Stromal cell of bone marrow (primary cell): ENCODE measurements at regions not wholly inside any gene's neighbourhood (a gene's known extent, or its start where the extent isn't known, plus 50 kb on each side); places are given as distances from the start of the nearest gene placed in this dataset.
"Not testable (repeated sequence)": the region's sequence is repeated elsewhere in the genome, so short reads cannot be mapped to it uniquely, and the experiment has no call there.

Experiments
- DNase-seq: peaks from one replicate; pipeline ENCODE4 v3.0.0-alpha.2; 2012; ENCODE audit warnings: low read depth

GRCh38 chr4:15162465-15163283 is 160.4 kb downstream of the CPEB2 start:
- peak; percentile 43 for DNase-seq

DNA sequence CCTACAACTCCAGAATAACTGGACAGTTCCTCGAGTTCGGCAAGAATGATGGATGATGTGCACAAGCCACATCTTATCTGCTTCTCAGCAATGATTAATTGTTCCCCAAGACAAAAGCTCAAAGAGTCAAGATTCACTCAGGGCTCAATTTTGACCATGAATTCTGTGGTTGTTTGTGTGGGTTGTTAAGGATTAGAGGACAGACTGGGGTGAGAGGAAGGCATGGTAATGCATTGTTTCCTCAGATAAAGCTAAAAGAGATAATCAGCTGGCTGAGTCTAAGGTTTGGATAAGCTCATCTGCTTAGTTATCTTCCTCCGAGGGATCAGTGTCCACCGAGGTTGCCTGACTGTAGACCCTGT is 161.0 kb downstream of the CPEB2 start:
- no peak for DNase-seq

- DNase-seq, result no peak
Measured at GRCh38 chr4:15164571-15164970, 162.3 kb downstream of the CPEB2 start.

- no peak for DNase-seq
Measured at GRCh38 chr4:15167743-15168142, 165.5 kb downstream of the CPEB2 start.

DNA sequence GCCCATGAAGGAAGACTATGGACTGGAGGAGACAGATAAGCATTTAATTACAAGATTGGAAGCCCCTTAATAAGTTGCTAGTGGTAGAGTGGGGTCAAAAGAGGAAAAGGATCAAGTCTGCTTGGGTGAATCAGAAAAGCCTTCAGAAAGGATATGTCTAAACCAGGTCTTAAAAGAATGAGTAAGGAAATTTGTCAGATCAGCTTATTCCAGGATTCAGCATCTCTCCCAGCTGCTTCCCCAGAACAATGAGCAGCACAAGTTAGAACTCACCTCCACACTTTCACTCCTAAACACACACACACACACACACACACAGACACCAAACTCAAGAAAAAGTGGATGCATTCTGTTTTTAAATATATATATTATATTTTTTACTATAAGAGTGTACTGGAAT is 166.5 kb downstream of the CPEB2 start:
- DNase-seq, result no peak

- no peak for DNase-seq
Measured at GRCh38 chr4:15171725-15172124, 169.4 kb downstream of the CPEB2 start.

GRCh38 chr4:15173251-15173650 is 171.0 kb downstream of the CPEB2 start:
- no peak for DNase-seq

- DNase-seq, result not testable (repeated sequence)
Measured at GRCh38 chr4:15174168-15174567, 171.9 kb downstream of the CPEB2 start.

GRCh38 chr4:15179842-15180241 is 177.6 kb downstream of the CPEB2 start:
- not testable (repeated sequence) for DNase-seq

- DNase-seq, result no peak
Measured at GRCh38 chr4:15182600-15183220, 180.4 kb downstream of the CPEB2 start.

DNA sequence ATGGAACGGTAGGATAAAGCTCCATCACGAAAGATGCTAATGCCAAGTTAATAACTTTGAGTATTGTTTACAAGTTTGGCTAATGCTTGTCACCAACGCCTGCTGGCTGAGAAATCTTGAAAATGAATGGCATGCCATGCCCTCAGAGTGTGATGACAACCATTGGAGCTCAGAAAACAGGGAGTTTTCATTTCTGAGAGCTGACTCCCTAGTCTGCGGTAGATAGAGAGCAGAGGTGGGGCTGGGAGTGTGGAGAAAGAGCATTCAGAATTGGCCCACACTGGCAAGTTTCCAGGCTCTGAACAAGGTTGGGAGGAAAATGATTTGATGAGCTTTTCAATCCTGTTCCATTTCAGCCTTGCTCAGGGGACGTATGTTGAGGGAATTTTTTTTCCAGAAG is 183.9 kb downstream of the CPEB2 start:
- DNase-seq, result no peak

DNA sequence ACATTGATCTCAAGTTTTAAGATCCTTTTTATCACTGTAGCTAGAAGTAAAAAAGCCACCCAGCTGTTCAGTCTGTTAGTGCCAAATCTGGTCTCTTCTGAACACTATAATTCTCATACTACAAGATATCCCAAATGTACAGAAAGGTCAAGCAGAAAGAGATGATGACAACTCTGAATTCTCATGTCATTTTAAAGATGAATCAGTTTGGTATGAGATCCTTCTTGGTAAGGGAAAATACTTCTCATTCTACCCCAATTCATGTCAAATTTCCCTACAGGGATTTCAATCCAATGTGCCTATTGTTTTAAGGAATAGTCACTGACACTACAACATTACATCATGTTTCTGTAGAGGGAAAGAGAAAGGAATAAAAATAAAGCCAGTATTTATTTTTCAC is 184.5 kb downstream of the CPEB2 start:
- DNase-seq, result no peak

DNA sequence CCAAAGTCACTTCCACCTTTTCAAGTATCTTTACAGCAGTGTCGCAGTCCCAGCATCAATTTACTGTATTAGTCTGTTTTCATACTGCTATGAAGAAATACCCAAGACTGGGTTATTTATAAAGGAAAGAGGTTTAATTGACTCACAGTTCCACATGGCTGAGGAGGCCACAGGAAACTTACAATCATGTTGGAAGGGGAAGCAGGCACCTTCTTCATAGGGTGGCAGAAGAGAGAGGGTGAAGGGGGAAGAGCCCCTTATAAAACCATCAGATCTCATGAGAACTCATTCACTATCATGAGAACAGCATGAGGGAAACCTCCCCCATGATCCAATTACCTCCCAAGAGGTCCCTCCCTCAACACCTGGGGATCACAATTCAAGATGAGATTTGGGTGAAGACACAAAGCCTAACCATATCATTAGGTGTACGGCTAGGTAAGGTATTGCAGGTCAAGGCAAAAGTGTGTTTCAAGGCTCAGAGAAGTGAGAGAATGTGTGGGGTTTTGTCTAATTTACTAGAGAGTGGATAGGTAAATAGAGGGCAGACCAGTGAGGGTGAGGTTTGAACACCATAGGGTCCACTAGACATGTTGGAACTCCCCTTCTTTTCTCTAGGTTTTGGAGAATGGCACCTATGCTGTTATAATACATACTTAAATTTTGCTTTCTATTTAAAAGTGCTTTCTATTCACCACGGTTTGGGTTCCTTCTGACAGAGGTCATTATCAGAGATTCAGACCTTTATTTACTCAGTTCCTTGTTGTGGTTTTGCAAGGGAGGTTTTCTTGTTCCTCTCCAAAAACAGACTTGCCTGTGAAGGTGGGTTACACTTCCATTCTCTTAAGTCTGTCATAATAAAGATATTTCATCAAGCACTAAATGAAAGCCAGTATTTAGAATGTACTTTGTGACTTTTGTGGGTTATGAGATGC is 186.6 kb downstream of the CPEB2 start:
- DNase-seq, result no peak

GRCh38 chr4:15194520-15194919 is 192.2 kb downstream of the CPEB2 start:
- no peak for DNase-seq

- no peak for DNase-seq
Measured at GRCh38 chr4:15197005-15197404, 194.7 kb downstream of the CPEB2 start.

GRCh38 chr4:15198070-15198727 is 195.9 kb downstream of the CPEB2 start:
- no peak for DNase-seq

DNA sequence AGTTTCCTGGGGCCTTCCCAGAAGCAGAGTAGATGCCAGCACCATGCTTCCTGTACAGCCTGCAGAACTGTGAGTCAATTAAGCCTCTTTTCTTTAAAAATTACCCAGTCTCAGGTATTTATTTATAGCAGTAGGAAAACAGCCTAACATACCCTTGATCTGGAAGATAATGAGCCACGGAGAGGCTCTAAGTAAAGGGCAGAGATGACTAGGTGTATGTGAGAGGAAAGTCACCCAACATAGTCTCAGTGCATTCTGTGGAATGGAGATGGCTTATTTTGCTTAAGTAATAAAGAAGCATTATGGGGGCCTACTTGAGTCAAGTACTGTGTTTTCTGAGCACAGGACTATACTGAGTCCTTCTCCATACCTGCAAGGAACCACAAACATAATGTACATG is 199.5 kb downstream of the CPEB2 start:
- DNase-seq, result no peak

- no peak for DNase-seq
Measured at GRCh38 chr4:15202481-15202880, 200.2 kb downstream of the CPEB2 start.

- DNase-seq, result not testable (repeated sequence)
Measured at GRCh38 chr4:15206526-15206925, 204.2 kb downstream of the CPEB2 start.

DNA sequence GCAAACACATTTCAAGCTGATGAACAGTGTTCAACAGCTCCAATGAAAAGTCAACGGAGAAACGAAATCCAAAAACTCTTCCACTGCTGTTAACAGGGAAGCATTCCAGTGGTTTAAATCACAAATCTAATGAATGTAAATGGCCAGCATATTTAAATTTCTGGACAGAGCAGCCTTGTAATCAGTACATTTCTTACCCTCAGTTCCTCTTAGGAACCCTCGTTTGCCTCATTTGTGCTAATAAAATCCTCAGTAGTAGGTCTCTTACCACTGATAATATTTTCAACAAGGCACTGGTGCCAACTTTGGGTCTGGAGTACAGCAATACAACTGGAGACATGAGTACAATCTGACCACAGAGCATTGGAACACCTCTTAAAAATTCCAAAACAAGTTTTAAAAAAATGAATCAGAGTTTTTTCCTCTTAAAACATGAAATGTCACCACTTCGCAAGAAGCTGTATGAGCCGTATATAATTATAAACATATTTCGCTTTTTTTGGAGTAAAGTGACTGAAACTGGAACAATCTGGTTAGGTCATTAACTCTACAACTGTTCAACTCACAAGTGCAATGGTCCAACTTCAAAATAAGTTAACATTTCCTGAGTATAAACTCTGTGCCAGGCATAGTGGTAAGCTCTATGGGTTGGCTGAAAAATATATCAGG is 211.2 kb downstream of the CPEB2 start:
- DNase-seq, result no peak

DNA sequence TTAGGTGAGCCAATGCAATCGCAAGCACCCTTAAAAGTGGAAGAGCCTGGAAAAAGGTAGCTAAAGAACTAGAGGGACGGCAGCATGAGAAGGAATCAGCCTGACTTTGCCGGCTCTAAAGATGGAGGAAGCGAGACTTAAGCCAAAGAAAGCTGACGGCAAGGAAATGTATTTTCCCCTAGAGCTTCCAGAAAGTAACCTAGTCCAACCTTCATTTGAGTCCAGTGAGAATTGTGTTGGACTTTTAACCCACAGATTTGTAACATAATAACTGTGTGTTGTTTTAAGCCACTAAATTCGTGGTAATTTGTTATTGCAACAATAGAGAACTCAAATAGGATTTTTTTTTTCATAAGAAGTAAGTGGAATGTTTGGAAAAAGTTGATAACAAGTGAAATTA is 212.7 kb upstream of the C1QTNF7 start:
- no peak for DNase-seq

DNA sequence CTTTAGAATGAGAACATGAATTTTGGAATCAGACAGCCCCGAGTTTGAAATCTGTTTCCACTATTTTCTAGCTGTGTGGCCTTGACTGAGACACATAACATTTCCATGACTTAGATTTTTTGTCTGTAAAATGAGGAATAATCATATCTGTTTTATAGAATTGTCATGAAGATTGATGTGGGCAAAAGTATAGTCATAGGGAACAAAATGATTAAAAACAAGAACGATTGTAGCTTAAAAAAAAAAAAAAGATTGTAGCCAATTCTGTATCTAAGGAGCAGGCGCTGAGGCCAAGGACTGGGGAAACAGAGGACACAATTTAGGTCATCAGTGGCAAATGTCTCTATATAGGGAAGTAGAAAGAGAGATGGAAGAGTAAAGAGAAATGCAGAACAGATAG is 201.6 kb upstream of the C1QTNF7 start:
- no peak for DNase-seq
